22Rv1 (cell line): ENCODE measurements at regions not wholly inside any gene's neighbourhood (a gene's known extent, or its start where the extent isn't known, plus 50 kb on each side); places are given as distances from the start of the nearest gene placed in this dataset.

Experiments used
- H3K27ac ChIP-seq: fragments of 450-650 bp; 2 replicates; pipeline ENCODE4 v1.5.1; 2017
- CTCF ChIP-seq: fragments of 450-650 bp; IDR thresholded peaks from 2 replicates; pipeline ENCODE4 v1.5.1; 2017; ENCODE audit warnings: mild to moderate bottlenecking
- ZFX ChIP-seq: fragments of 450-650 bp; IDR thresholded peaks from 2 replicates; pipeline ENCODE4 v1.6.1; 2017; ENCODE audit warnings: antibody characterized with exemption, borderline replicate concordance

- TF ChIP-seq CTCF (no peak), ZFX (no peak)
- H3K27ac ChIP-seq: no peak overlapping the region
Measured at GRCh38 chr3:5466717-5467116, 279.2 kb downstream of the EDEM1 start.

DNA sequence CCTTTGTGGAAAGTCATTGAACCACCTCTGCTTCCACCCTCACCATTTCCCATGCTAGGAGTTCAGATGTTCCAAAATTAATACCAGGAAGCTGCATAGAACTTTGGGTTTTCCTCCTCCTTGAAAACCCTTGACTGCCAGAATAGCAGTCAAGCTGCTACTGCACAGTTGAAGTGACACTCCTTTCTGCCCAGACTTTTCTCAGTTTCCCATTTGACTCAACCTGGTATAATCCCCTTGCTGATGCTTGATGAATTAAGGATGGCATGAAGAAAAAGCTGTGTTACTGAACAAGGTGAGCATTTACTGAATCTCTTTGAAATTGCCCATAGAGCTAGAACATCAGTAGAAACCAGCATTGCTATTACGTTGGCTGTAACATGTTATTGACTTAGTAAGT, 286.0 kb downstream of the EDEM1 start:
- TF ChIP-seq CTCF (no peak), ZFX (no peak)
- no peak overlapping the region for H3K27ac ChIP-seq

DNA sequence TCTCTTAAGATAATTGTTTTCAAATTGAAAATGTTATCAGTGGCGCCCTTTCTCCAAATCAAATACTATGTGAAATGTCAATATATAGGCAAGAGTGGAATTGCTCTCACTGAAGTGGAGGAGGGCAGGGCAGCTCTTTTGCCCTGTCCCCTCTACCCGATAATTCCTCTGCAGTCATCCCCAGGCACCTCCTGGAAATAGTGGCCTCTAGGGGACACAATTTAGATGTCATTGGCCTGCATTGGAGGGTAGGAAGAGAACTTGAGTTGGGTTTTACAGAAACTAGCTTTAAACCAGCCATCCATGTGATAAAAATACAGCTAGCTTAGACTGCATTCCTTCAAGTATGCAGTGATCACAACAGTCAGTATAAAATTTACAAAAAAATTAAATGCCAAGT, 288.9 kb downstream of the EDEM1 start:
- H3K27ac ChIP-seq: no peak overlapping the region
- TF ChIP-seq ZFX (no peak), CTCF (no peak)

- no peak for TF ChIP-seq CTCF
- TF ChIP-seq ZFX: no peak
- no peak overlapping the region for H3K27ac ChIP-seq
Measured at GRCh38 chr3:5479229-5479799, 291.8 kb downstream of the EDEM1 start.

DNA sequence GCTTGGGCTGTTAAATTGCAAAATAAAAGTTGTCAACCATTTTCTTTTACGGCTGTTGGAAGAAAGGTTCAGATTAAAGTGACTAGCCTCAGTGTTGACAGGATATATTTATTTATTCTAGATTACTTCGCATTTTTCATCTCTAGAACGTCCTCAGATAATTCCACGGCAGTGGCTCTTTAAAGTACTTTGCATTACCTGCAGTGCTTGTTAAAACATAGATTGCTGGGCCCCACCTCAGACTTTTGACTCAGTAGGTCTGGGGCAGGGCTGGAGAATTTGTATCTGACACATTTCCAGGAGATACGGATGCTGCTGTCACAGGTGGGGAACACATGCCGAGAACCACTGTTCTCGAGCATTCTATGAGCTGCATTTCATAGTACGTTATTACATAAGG, 292.7 kb downstream of the EDEM1 start:
- no peak overlapping the region for H3K27ac ChIP-seq
- no peak for TF ChIP-seq ZFX
- no peak for TF ChIP-seq CTCF

DNA sequence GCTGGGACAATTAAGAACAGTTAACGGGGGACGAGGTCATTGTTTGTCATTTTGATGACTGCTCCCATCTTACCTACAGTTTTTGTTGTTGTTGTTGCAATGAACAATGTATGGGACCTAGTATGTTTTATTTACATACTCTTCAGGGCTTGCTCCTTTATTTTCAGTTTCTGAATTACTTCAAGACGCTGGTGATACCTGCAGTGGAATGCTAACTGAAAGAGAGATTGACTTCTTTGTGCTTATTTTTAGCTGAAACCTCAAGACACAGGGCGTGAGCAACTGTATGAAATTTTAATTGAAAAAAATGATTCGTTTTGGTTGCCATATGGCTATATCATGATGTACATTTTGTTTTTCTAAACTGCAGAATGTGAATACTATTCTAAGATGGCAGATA, 297.9 kb downstream of the EDEM1 start:
- TF ChIP-seq ZFX: no peak
- TF ChIP-seq CTCF: no peak

DNA sequence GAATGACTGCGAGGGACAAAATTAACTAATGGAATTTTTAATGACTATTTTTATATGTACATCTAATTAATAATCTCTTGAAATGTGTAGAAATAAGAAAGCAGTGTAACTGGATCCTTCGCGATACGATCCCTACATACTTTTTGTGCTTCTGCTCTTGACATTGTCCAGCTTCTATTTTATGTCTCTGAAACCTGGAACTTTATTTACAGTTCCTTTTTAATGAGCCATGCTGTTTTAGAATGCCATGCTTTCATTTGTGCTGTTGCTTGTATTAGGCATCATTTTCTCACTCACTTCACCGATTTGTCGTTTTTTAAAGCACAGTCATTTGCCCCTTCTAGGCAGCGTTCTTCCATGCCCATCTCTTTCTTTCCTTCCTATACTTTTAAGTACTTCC, 301.3 kb downstream of the EDEM1 start:
- no peak overlapping the region for H3K27ac ChIP-seq
- TF ChIP-seq CTCF: no peak
- TF ChIP-seq ZFX: no peak

More for the DNA sequence above, 297.9 kb downstream of the EDEM1 start:
- H3K27ac ChIP-seq: no peak overlapping the region
